ENCODE measurements at regions not wholly inside any gene's neighbourhood (a gene's known extent, or its start where the extent isn't known, plus 50 kb on each side); places are given as distances from the start of the nearest gene placed in this dataset.

DNA sequence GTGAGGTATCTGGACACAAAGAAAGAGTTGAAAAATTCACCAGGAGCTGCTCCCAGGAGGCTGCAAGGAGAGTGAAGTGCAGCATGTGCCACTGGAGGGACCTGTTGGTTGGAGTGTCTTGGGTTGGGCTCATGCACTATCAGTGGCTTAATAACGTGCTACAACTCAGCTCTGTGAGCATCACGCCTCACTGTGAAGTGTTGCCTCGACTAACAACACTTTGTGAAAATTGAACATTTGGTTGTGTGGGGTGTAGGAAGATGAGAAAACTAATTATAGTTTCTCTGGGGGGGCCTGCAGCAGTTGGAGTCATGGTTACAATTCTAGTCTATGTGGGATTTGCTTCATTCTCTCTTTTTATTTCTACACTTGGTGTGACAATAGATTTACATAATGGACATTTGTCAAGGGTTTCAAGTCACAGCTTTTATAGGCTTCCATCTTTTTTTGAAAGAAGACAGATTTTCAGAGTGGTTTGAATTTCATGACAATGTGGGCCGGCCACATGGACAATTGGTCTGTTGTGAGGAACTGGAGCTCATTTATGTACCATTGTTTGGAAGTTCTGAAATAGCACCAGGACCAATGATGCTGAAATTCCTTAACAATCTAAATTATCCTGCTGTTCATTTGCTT is 121.3 kb downstream of the RAMP3 start:
- TF ChIP-seq, protein P1, sequence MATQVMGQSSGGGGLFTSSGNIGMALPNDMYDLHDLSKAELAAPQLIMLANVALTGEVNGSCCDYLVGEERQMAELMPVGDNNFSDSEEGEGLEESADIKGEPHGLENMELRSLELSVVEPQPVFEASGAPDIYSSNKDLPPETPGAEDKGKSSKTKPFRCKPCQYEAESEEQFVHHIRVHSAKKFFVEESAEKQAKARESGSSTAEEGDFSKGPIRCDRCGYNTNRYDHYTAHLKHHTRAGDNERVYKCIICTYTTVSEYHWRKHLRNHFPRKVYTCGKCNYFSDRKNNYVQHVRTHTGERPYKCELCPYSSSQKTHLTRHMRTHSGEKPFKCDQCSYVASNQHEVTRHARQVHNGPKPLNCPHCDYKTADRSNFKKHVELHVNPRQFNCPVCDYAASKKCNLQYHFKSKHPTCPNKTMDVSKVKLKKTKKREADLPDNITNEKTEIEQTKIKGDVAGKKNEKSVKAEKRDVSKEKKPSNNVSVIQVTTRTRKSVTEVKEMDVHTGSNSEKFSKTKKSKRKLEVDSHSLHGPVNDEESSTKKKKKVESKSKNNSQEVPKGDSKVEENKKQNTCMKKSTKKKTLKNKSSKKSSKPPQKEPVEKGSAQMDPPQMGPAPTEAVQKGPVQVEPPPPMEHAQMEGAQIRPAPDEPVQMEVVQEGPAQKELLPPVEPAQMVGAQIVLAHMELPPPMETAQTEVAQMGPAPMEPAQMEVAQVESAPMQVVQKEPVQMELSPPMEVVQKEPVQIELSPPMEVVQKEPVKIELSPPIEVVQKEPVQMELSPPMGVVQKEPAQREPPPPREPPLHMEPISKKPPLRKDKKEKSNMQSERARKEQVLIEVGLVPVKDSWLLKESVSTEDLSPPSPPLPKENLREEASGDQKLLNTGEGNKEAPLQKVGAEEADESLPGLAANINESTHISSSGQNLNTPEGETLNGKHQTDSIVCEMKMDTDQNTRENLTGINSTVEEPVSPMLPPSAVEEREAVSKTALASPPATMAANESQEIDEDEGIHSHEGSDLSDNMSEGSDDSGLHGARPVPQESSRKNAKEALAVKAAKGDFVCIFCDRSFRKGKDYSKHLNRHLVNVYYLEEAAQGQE (IDR thresholded peaks at IDR 0.05; ENCODE audit: insufficient read depth in 1 of 2, low read depth in 2 of 2, low read length in 2 of 2), result no peak
- no peak for TF ChIP-seq SIN3A (IDR thresholded peaks at IDR 0.05; ENCODE audit: borderline replicate concordance, insufficient read depth, low read length)
